ENCODE measurements at regions not wholly inside any gene's neighbourhood (a gene's known extent, or its start where the extent isn't known, plus 50 kb on each side); places are given as distances from the start of the nearest gene placed in this dataset.
"Not testable (repeated sequence)": the region's sequence is repeated elsewhere in the genome, so short reads cannot be mapped to it uniquely, and the experiment has no call there.

DNA sequence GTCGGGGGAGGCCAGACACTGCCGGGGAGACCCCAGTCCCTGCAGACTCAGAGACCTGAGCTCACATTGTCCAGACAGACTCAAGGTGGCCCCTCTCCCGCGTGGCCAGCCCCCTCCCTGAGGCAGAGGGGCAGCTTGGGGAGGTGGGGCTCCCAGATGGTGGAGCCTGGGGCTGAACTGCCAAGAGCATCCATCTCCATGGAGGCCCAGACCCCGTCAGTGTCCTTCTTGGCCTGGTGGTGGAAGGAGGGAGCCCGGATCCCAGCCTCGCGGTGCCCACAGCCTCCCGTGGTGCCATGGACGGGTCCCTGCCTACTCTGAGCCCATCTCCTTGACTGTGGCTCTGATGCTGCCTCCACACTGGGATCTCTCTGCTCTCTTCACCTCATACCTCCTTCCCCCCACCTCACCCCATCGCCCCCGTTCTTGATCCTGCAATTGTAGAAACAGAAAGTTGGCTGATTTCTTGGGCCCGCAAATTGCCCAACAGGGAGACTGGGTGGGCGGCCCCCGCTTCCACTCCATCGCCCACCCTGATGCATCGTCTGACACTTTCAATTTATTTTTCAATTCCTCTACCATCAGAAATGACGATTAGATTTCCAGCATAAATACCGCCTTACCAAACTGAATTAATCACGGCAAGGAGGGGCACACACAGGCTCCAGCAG lies 348.9 kb downstream of the MATN1 start:
- DNase-seq, result no peak

- no peak for DNase-seq
Observed at GRCh38 chr1:30373471-30374399, 349.6 kb downstream of the MATN1 start.

- no peak for DNase-seq
Observed at GRCh38 chr1:30372792-30373433, 350.5 kb downstream of the MATN1 start.

- DNase-seq, result no peak
Observed at GRCh38 chr1:30371888-30372791, 351.2 kb downstream of the MATN1 start.

GRCh38 chr1:30371179-30371788 lies 352.1 kb downstream of the MATN1 start:
- no peak for DNase-seq

- DNase-seq, result no peak
Observed at GRCh38 chr1:30368651-30369240, 354.6 kb downstream of the MATN1 start.

- DNase-seq, result no peak
Observed at GRCh38 chr1:30366911-30367310, 356.5 kb downstream of the MATN1 start.

- no peak for DNase-seq
Observed at GRCh38 chr1:30366199-30366598, 357.2 kb downstream of the MATN1 start.

- no peak for DNase-seq
Observed at GRCh38 chr1:30365596-30365995, 357.8 kb downstream of the MATN1 start.

- no peak for DNase-seq
Observed at GRCh38 chr1:30363031-30363430, 360.4 kb downstream of the MATN1 start.

DNA sequence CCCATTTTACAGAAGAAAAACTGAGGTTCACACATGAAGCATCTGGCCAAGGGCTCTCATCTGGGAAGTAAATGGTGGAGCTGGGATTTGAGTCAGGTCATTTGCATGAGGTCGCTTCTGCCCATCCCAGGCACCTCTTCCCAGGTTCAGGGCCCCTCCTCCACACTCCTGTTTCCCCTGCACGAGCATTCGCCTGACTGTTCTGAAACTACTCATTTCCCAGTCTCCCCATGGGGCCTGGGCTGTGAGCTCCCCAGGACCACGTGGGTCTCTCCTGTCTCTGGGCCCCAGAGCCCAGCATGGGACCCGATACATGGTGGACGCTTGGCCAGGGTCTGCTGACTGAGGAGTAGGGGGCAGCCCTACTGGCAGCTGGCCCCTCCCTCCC lies 360.8 kb downstream of the MATN1 start:
- no peak for DNase-seq

GRCh38 chr1:30361890-30362602 lies 361.3 kb downstream of the MATN1 start:
- not testable (repeated sequence) for DNase-seq

GRCh38 chr1:30360753-30361152 lies 362.6 kb downstream of the MATN1 start:
- DNase-seq, result no peak

- DNase-seq, result no peak
Observed at GRCh38 chr1:30360281-30360680, 363.1 kb downstream of the MATN1 start.

GRCh38 chr1:30359539-30360220 lies 363.7 kb downstream of the MATN1 start:
- DNase-seq, result no peak

- no peak for DNase-seq
Observed at GRCh38 chr1:30358500-30358899, 364.9 kb downstream of the MATN1 start.

GRCh38 chr1:30356839-30357238 lies 366.5 kb downstream of the MATN1 start:
- no peak for DNase-seq

DNA sequence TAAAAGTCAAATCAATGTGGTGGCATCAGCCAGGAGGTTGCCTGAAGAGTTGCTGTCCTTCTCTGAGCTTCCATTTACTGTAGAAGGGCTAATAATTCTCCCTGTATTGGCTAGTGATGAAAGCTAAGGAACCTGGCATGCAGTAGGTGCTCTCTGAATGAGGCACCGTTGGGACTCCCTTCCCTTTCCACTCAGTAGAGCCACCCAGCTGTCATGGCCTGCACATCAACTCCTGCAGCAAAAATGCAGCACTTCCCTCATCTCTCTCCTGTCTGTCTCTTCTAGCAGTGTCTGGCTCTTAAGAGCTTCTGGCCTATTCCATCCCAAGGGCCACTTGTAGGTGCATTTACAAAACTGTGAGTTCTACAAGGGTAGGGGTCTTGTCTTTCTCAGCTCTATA lies 369.0 kb downstream of the MATN1 start:
- no peak for DNase-seq

DNA sequence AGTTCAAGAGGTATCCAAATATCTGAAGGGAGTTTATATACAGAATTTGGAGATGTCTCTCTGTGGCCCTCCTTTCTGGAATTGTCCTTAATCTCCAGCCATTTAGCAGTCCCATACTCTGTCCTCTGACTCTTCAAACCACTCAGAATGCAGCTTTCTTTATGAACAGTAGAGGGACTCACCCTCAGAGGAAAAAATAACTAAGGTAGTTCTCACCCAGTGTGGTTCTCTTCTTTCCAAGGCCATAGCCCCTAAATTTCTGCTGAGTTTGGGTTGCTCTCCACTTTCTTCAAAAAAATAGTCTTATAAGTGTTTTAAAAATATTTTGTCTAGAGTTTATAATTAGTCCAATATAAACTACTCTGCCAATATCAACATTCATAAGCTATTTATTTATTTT lies 369.7 kb downstream of the MATN1 start:
- DNase-seq, result no peak

- DNase-seq, result no peak
Observed at GRCh38 chr1:30348147-30348546, 375.2 kb downstream of the MATN1 start.
